Prostate gland (tissue), 2 donors: ENCODE measurements at regions not wholly inside any gene's neighbourhood (a gene's known extent, or its start where the extent isn't known, plus 50 kb on each side); places are given as distances from the start of the nearest gene placed in this dataset.

ENCODE experiments used
- DNase-seq: peaks from one replicate; pipeline ENCODE4 v3.0.0-alpha.2; 2019; ENCODE audit warnings: low spot score
- H3K27ac ChIP-seq, 2 donors: fragments of 200-600 bp; sonication (generic); 2 replicates each; pipeline ENCODE4 v1.5.1; 2017 to 2019
- H3K27me3 ChIP-seq: fragments of 200-600 bp; sonication (generic); replicated peaks from 2 replicates; pipeline ENCODE4 v1.5.1; 2019; ENCODE audit not compliant: insufficient read depth
- H3K36me3 ChIP-seq, 2 donors: fragments of 200-600 bp; sonication (generic); 1 replicate in 1 of 2; 2 replicates in 1 of 2; pipeline versions ENCODE4 v1.5.1 to v1.8.1; 2017 to 2019
- H3K4me1 ChIP-seq: fragments of 200-600 bp; sonication (generic); replicated peaks from 2 replicates; pipeline ENCODE4 v1.5.1; 2019
- H3K4me3 ChIP-seq, 2 donors: fragments of 200-600 bp; sonication (generic); 2 replicates each; pipeline ENCODE4 v1.5.1; 2017 to 2019
- H3K9me3 ChIP-seq: fragments of 200-600 bp; sonication (generic); 2 replicates; pipeline ENCODE4 v1.5.1; 2017
- POLR2A ChIP-seq: fragments of 450-650 bp; IDR thresholded peaks from one replicate; pipeline ENCODE4 v1.6.1; 2016; ENCODE audit warnings: antibody characterized with exemption, mild to moderate bottlenecking
- POLR2AphosphoS5 ChIP-seq: sonication (generic); formaldehyde crosslinking; IDR thresholded peaks from one replicate; pipeline ENCODE4 v1.6.1; 2017; ENCODE audit warnings: antibody characterized with exemption
- WGBS: methylation state at CpG from one replicate; pipeline ENCODE4 v1.1.5; 2018; 5-methylcytosine and 5-hydroxymethylcytosine counted together
- intact Hi-C: fragments of 100-400 bp; cut with DNase I; formaldehyde crosslinking; loops from one replicate; pipeline ENCODE4 v1.14.2; 2022
- TF ChIP-seq, protein P1 (sequence below), 4 experiments: fragments of 200-600 bp in 2 of 4; fragments of 450-650 bp in 2 of 4; sonication (generic) in 2 of 4; IDR thresholded peaks; 1 replicate in 3 of 4; 2 replicates in 1 of 4; pipeline ENCODE4 v1.5.1; 2016 to 2019; ENCODE audit warnings: antibody characterized with exemption in 4 of 4, mild to moderate bottlenecking in 2 of 4, moderate library complexity in 2 of 4

- no peak for DNase-seq
- no peaks in the 10 kb centered on the region for H3K36me3 ChIP-seq
- H3K4me1 ChIP-seq: no peaks in the 10 kb centered on the region
- H3K4me3 ChIP-seq: no peak overlapping the region
- no peak overlapping the region for H3K27ac ChIP-seq
- TF ChIP-seq, protein P1, sequence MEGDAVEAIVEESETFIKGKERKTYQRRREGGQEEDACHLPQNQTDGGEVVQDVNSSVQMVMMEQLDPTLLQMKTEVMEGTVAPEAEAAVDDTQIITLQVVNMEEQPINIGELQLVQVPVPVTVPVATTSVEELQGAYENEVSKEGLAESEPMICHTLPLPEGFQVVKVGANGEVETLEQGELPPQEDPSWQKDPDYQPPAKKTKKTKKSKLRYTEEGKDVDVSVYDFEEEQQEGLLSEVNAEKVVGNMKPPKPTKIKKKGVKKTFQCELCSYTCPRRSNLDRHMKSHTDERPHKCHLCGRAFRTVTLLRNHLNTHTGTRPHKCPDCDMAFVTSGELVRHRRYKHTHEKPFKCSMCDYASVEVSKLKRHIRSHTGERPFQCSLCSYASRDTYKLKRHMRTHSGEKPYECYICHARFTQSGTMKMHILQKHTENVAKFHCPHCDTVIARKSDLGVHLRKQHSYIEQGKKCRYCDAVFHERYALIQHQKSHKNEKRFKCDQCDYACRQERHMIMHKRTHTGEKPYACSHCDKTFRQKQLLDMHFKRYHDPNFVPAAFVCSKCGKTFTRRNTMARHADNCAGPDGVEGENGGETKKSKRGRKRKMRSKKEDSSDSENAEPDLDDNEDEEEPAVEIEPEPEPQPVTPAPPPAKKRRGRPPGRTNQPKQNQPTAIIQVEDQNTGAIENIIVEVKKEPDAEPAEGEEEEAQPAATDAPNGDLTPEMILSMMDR (IDR thresholded peaks at IDR 0.05): no peak
- no peak for TF ChIP-seq POLR2AphosphoS5
- TF ChIP-seq POLR2A: no peak
- H3K9me3 ChIP-seq: no peaks in the 10 kb centered on the region
- WGBS: 95% methylated on average over 15 of the region's 15 CpGs
- intact Hi-C loops: no loop called here
- H3K27me3 ChIP-seq: no peaks in the 10 kb centered on the region
Observed at GRCh38 chr10:60684091-60684490, 94.2 kb upstream of the CDK1 start.

DNA sequence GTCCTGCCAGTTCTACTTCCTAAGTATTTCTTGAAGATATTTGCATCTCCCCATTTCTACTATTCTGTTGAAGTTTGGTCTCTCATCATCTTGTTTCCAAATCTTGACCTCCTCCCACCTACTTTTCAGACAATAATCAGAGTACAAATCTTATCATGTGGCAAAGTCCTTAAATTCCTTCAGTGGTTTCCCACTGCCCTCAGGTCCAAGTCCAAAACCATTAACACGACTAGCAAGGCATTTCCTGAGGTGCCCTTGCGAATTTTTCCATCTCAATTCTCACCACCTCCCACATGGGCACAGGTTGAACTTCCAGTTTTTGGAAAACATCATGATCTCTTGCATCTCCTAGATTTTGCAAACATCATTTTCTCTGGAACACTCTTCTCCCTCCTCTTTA, 97.2 kb upstream of the CDK1 start:
- no peaks in the 10 kb centered on the region for H3K9me3 ChIP-seq
- no peaks in the 10 kb centered on the region for H3K4me1 ChIP-seq
- WGBS: 94% methylated on average over 2 of the region's 2 CpGs
- H3K36me3 ChIP-seq: no peaks in the 10 kb centered on the region
- TF ChIP-seq, protein P1 (IDR thresholded peaks at IDR 0.05): no peak
- no peak for TF ChIP-seq POLR2A
- no peak for TF ChIP-seq POLR2AphosphoS5
- intact Hi-C loops: no loop called here
- no peak overlapping the region for H3K4me3 ChIP-seq
- H3K27me3 ChIP-seq: no peaks in the 10 kb centered on the region
- no peak for DNase-seq
- no peak overlapping the region for H3K27ac ChIP-seq

DNA sequence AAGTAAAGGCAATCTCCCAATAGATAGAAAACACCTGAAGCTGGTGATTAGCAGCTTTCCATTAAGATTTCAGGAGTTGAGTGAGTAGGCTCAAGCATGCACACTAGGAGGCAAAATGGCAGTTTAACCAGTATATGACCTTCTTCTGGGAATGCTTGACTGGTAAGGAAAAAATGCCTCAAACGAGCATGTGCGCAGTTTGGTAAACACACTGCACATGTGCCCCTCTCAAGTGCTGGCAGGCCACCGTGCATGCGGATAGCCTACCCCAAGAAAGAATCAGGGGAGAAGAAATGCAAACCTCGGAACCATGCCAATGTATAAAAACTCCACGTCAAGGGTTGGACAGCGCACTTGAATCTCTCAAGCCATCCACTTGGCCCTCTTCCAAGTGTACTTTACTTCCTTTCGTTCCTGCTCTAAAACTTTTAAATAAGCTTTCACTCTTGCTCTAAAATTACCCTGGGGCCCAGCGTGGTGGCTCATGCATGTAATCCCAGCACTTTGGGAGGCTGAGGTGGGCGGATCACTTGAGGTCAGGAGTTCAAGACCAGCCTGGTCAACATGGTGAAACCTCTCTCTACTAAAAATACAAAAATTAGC, 98.8 kb upstream of the CDK1 start:
- DNase-seq: no peak
- 87% methylated on average over 10 of the region's 10 CpGs for WGBS
- H3K27ac ChIP-seq: no peak overlapping the region

GRCh38 chr10:60678978-60679377, 99.3 kb upstream of the CDK1 start:
- Histone ChIP-seq H3K27me3 (no peaks in the 10 kb centered on the region), H3K9me3 (no peaks in the 10 kb centered on the region), H3K36me3 (no peaks in the 10 kb centered on the region), H3K4me1 (no peaks in the 10 kb centered on the region), H3K4me3 (no peak overlapping the region), H3K27ac (no peak overlapping the region)
- intact Hi-C loops: no loop called here
- TF ChIP-seq POLR2A (no peak), POLR2AphosphoS5 (no peak)
- TF ChIP-seq, protein P1 (IDR thresholded peaks at IDR 0.05): no peak
- WGBS: 94% methylated on average over 4 of the region's 4 CpGs
- DNase-seq: no peak

More for the DNA sequence above, 98.8 kb upstream of the CDK1 start:
- H3K27me3 ChIP-seq: no peaks in the 10 kb centered on the region
- H3K9me3 ChIP-seq: no peaks in the 10 kb centered on the region
- H3K4me3 ChIP-seq: no peak overlapping the region
- H3K36me3 ChIP-seq: no peaks in the 10 kb centered on the region
- H3K4me1 ChIP-seq: no peaks in the 10 kb centered on the region
- no peak for TF ChIP-seq POLR2A
- TF ChIP-seq, protein P1 (IDR thresholded peaks at IDR 0.05): no peak
- no peak for TF ChIP-seq POLR2AphosphoS5
- intact Hi-C loops: no loop called here

- H3K4me3 ChIP-seq: no peak overlapping the region
- DNase-seq: no peak
- H3K4me1 ChIP-seq: no peaks in the 10 kb centered on the region
- H3K27me3 ChIP-seq: no peaks in the 10 kb centered on the region
- H3K27ac ChIP-seq: no peak overlapping the region
- intact Hi-C loops: no loop called here
- H3K36me3 ChIP-seq: no peaks in the 10 kb centered on the region
- 82% methylated on average over 4 of the region's 4 CpGs for WGBS
- TF ChIP-seq POLR2AphosphoS5 (no peak), POLR2A (no peak)
- TF ChIP-seq, protein P1 (IDR thresholded peaks at IDR 0.05): no peak
- no peaks in the 10 kb centered on the region for H3K9me3 ChIP-seq
Observed at GRCh38 chr10:60677531-60678129, 100.6 kb upstream of the CDK1 start.
